PC-3 (cell line): ENCODE measurements at regions not wholly inside any gene's neighbourhood (a gene's known extent, or its start where the extent isn't known, plus 50 kb on each side); places are given as distances from the start of the nearest gene placed in this dataset.

ENCODE experiments used
- ATAC-seq: fragments of 200-7000 bp; cut with Tn5 transposase; 2 replicates; pipeline ENCODE4 v1.9.1; 2020; ENCODE audit warnings: mild to moderate bottlenecking, moderate library complexity
- BruUV-seq: library from RNA; stranded (reverse); fragments of 400-500 nt; replicated peaks from 2 replicates; lab custom pipeline; 2021; lab: Mats Ljungman, UMichigan
- CTCF ChIA-PET: fragments of 300-600 bp; sonication (Branson Sonifier 250); formaldehyde crosslinking; loops from one replicate; lab custom pipeline; 2022; ENCODE audit warnings: antibody characterized with exemption; lab: Charles Lee
- POLR2A ChIA-PET: fragments of 300-600 bp; sonication (Branson Sonifier 250); formaldehyde crosslinking; loops from one replicate; lab custom pipeline; 2022; ENCODE audit warnings: antibody characterized with exemption; ENCODE audit not compliant: unreplicated experiment; lab: Charles Lee
- DNase-seq: peaks from one replicate; pipeline ENCODE4 v3.0.0-alpha.2; 2015
- H2AFZ ChIP-seq: fragments of 300-600 bp; sonication (generic); 2 replicates; pipeline ENCODE4 v1.6.0; 2016; ENCODE audit warnings: antibody characterized with exemption, low read length
- H3F3A ChIP-seq: fragments of 300-600 bp; sonication (generic); one replicate; pipeline ENCODE4 v1.6.0; 2017; ENCODE audit warnings: antibody characterized with exemption, low read length, control low read depth, mild to moderate bottlenecking; ENCODE audit not compliant: unreplicated experiment
- H3K27ac ChIP-seq: fragments of 300-600 bp; sonication (generic); 2 replicates; pipeline ENCODE4 v1.5.1; 2016; ENCODE audit warnings: mild to moderate bottlenecking, low read length
- H3K27me3 ChIP-seq: fragments of 300-600 bp; sonication (generic); 2 replicates; pipeline ENCODE4 v1.6.1; 2016; ENCODE audit warnings: low read length, mixed read lengths
- H3K36me3 ChIP-seq: fragments of 300-600 bp; sonication (generic); 2 replicates; pipeline ENCODE4 v1.6.1; 2016; ENCODE audit warnings: low read depth, mixed run types, low read length, mixed read lengths
- H3K4me1 ChIP-seq: fragments of 300-600 bp; sonication (generic); 2 replicates; pipeline ENCODE4 v1.5.1; 2016; ENCODE audit warnings: low read length; ENCODE audit not compliant: insufficient read depth
- H3K4me2 ChIP-seq: fragments of 300-600 bp; sonication (generic); 2 replicates; pipeline ENCODE4 v1.6.0; 2016; ENCODE audit warnings: low read length
- H3K4me3 ChIP-seq: fragments of 300-600 bp; sonication (generic); 2 replicates; pipeline ENCODE4 v1.5.1; 2016; ENCODE audit warnings: mild to moderate bottlenecking, low read length, mixed read lengths
- H3K79me2 ChIP-seq: fragments of 300-600 bp; sonication (generic); 2 replicates; pipeline ENCODE4 v1.6.1; 2017; ENCODE audit warnings: low read length, mixed read lengths
- H3K9ac ChIP-seq: fragments of 300-600 bp; sonication (generic); 2 replicates; pipeline ENCODE4 v1.6.0; 2016; ENCODE audit warnings: mild to moderate bottlenecking, low read length
- H3K9me2 ChIP-seq: fragments of 300-600 bp; sonication (generic); replicated peaks from 2 replicates; pipeline ENCODE4 v1.6.1; 2016; ENCODE audit warnings: mixed run types, low read length, mixed read lengths
- H3K9me3 ChIP-seq: fragments of 300-600 bp; sonication (generic); 2 replicates; pipeline ENCODE4 v1.6.1; 2016; ENCODE audit warnings: low read length, mixed read lengths
- H4K20me1 ChIP-seq: fragments of 300-600 bp; sonication (generic); 2 replicates; pipeline ENCODE4 v1.6.1; 2016; ENCODE audit warnings: low read length, mixed read lengths
- CTCF ChIP-seq: fragments of 300-600 bp; sonication (generic); conservative IDR thresholded peaks from 2 replicates; pipeline ENCODE4 v1.5.1; 2017; ENCODE audit warnings: antibody characterized with exemption, low read depth, mild to moderate bottlenecking, low read length
- EZH2 ChIP-seq: fragments of 300-600 bp; sonication (generic); IDR thresholded peaks from one replicate; pipeline ENCODE4 v1.6.1; 2017; ENCODE audit warnings: antibody characterized with exemption, mild to moderate bottlenecking, low read length; ENCODE audit not compliant: unreplicated experiment
- EZH2phosphoT487 ChIP-seq: fragments of 300-600 bp; sonication (generic); IDR thresholded peaks from 2 replicates; pipeline ENCODE4 v1.6.1; 2018; ENCODE audit warnings: mild to moderate bottlenecking, antibody characterized with exemption, low read length, borderline replicate concordance
- intact Hi-C: fragments of 100-400 bp; cut with micrococcal nuclease; formaldehyde crosslinking; loops from 2 replicates; pipeline ENCODE4 v1.9.0; 2023

GRCh38 chr15:29612096-29612495 lies 210.2 kb downstream of the TJP1 start:
- DNase-seq (no peak), ATAC-seq (no peak)
- H3K9me2 ChIP-seq, result no peaks in the 10 kb centered on the region
- no peaks in the 10 kb centered on the region for H3K4me1 ChIP-seq
- ChIA-PET POLR2A (interaction anchor here (0.5 kb wide), 1 partner anchor 116 kb away, joined by 3 read pairs; no protein-coding TSS in a partner anchor), CTCF (interaction anchor here (0.5 kb wide), 1 partner anchor 109 kb away, joined by 3 read pairs; no protein-coding TSS in a partner anchor)
- no peak overlapping the region for H3K4me3 ChIP-seq
- no peaks in the 10 kb centered on the region for H4K20me1 ChIP-seq
- no peaks in the 10 kb centered on the region for H3K36me3 ChIP-seq
- H3K4me2 ChIP-seq, result no peak overlapping the region
- intact Hi-C loops, result no loop called here
- H3K27me3 ChIP-seq, result peaks cover 44% of the 10 kb centered on the region
- H3K9me3 ChIP-seq, result no peaks in the 10 kb centered on the region
- no peak for TF ChIP-seq CTCF
- TF ChIP-seq EZH2phosphoT487, result no peak
- no peak for TF ChIP-seq EZH2
- no peak overlapping the region for H3K9ac ChIP-seq
- no peak overlapping the region for H3K27ac ChIP-seq
- no peaks in the 10 kb centered on the region for H3F3A ChIP-seq
- no peak overlapping the region for H2AFZ ChIP-seq
- no TSS peak for BruUV-seq
- no peaks in the 10 kb centered on the region for H3K79me2 ChIP-seq

GRCh38 chr15:29611057-29611456 lies 211.2 kb downstream of the TJP1 start:
- Histone ChIP-seq H3F3A (no peaks in the 10 kb centered on the region), H4K20me1 (no peaks in the 10 kb centered on the region), H3K9me3 (no peaks in the 10 kb centered on the region), H3K27me3 (peaks cover 45% of the 10 kb centered on the region), H3K79me2 (no peaks in the 10 kb centered on the region), H3K4me3 (no peak overlapping the region), H3K36me3 (no peaks in the 10 kb centered on the region), H3K4me1 (no peaks in the 10 kb centered on the region), H3K4me2 (no peak overlapping the region), H3K9me2 (no peaks in the 10 kb centered on the region), H3K9ac (no peak overlapping the region), H3K27ac (no peak overlapping the region), H2AFZ (no peak overlapping the region)
- POLR2A ChIA-PET, result no interaction called here
- no peak for DNase-seq
- intact Hi-C loops, result no loop called here
- BruUV-seq, result no TSS peak
- TF ChIP-seq EZH2, result no peak
- TF ChIP-seq EZH2phosphoT487, result no peak
- no peak for TF ChIP-seq CTCF
- ATAC-seq, result no peak
- CTCF ChIA-PET, result no interaction called here

- H3K9me3 ChIP-seq, result no peaks in the 10 kb centered on the region
- H3K27ac ChIP-seq, result no peak overlapping the region
- DNase-seq, result peak; percentile 4
- H3K27me3 ChIP-seq, result peaks cover 14% of the 10 kb centered on the region; the same call in 1 of the 2 replicates
- no peaks in the 10 kb centered on the region for H3K9me2 ChIP-seq
- no peak overlapping the region for H2AFZ ChIP-seq
- H3K4me3 ChIP-seq, result no peak overlapping the region
- ChIA-PET POLR2A (no interaction called here), CTCF (no interaction called here)
- H3K9ac ChIP-seq, result no peak overlapping the region
- no peak overlapping the region for H3K4me2 ChIP-seq
- no peaks in the 10 kb centered on the region for H3K4me1 ChIP-seq
- TF ChIP-seq EZH2, result no peak
- no peak for TF ChIP-seq EZH2phosphoT487
- TF ChIP-seq CTCF, result no peak
- BruUV-seq, result no TSS peak
- no peaks in the 10 kb centered on the region for H4K20me1 ChIP-seq
- intact Hi-C loops, result no loop called here
- H3F3A ChIP-seq, result no peaks in the 10 kb centered on the region
- H3K79me2 ChIP-seq, result no peaks in the 10 kb centered on the region
- no peaks in the 10 kb centered on the region for H3K36me3 ChIP-seq
- no peak for ATAC-seq
Observed at GRCh38 chr15:29601811-29602210, 220.5 kb downstream of the TJP1 start.
